22Rv1 (cell line): ENCODE measurements at regions not wholly inside any gene's neighbourhood (a gene's known extent, or its start where the extent isn't known, plus 50 kb on each side); places are given as distances from the start of the nearest gene placed in this dataset.

Source experiments
- H3K27ac ChIP-seq: fragments of 450-650 bp; 2 replicates; pipeline ENCODE4 v1.5.1; 2017
- ZFX ChIP-seq: fragments of 450-650 bp; IDR thresholded peaks from 2 replicates; pipeline ENCODE4 v1.6.1; 2017; ENCODE audit warnings: antibody characterized with exemption, borderline replicate concordance
- TF ChIP-seq, protein P1 (sequence below): fragments of 450-650 bp; IDR thresholded peaks from 2 replicates; pipeline ENCODE4 v1.5.1; 2017; ENCODE audit warnings: mild to moderate bottlenecking

DNA sequence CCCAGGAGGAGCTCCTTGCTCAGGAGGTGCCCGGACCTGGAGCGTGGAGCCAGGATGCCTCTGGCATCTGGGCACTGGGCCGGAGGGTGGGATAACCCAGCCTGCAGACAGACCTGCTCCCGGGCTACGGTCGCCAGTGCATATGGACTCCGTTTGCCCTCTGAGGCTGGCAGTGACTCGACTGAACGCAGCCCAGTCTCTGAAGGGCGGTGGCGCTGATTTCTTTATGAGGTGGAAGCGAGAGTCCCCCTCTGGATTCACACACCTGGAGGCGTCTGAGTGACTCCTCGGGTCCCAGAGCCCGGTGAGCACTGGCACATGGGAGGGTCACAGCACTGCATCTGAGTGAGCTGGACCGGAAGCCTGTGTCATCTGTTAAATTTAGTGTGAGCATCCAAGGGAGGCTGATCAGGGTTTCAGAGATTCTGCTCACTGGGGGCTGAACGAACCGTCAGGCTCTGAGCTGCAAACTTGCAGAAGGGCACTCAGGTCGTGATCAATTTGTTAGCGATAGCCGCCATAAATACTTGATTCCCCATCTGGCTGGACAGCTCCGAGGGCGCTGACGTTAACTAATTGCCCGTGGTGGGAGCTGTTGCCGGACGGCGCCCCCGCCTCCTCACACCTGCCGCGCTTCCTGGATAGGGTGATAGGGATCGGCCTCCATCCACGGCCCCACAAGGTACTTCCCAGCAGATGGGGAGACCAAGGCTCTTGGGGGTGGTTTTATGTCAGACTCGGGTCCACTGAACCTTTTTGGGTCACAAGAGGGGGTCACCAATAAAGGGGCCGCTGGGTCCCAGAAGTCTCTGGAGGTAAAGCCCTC lies 60.7 kb upstream of the TTC34 start:
- no peak overlapping the region for H3K27ac ChIP-seq
- no peak for TF ChIP-seq ZFX
- TF ChIP-seq, protein P1, sequence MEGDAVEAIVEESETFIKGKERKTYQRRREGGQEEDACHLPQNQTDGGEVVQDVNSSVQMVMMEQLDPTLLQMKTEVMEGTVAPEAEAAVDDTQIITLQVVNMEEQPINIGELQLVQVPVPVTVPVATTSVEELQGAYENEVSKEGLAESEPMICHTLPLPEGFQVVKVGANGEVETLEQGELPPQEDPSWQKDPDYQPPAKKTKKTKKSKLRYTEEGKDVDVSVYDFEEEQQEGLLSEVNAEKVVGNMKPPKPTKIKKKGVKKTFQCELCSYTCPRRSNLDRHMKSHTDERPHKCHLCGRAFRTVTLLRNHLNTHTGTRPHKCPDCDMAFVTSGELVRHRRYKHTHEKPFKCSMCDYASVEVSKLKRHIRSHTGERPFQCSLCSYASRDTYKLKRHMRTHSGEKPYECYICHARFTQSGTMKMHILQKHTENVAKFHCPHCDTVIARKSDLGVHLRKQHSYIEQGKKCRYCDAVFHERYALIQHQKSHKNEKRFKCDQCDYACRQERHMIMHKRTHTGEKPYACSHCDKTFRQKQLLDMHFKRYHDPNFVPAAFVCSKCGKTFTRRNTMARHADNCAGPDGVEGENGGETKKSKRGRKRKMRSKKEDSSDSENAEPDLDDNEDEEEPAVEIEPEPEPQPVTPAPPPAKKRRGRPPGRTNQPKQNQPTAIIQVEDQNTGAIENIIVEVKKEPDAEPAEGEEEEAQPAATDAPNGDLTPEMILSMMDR, result no peak

DNA sequence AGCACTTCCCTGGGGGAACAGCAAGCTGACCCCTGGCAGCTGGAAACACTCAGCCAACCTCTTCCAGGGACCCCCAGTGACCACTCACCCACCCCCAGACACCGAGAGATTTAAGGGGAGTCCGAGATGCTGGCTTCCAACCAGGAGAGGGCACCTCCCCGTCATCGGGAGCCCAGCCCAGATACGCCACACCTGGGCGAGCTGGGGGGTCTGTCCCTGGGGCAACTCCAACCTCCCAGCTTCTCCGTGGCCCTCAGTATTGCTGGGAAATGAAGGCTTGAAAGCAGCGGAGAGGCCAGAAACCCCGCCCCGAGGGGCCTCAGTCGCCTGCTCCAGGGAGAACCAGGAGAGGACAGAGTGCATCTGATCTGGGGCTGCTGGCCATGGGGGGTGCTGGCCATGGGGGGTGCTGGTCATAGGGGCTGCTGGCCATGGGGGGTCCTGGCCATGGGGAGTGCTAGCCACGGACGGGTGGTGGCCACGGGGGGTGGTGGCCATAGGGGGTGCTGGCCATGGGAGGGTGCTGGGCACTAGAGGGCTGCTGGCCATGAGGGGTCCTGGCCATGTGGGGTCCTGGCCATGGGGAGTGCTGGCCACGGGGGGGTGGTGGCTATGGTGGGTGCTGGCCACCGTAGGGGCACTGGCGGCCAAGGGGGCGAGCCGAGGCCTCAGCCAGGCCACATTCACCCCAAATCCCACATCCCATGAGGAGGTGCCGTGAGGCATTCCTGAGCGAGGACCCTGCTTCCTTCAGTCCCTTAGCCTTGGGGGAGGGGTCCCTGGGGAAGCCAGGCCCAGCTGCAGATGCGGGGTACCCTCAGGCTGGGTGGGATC lies 61.5 kb upstream of the TTC34 start:
- H3K27ac ChIP-seq, result no peak overlapping the region
- TF ChIP-seq, protein P1, result no peak
- TF ChIP-seq ZFX, result no peak

DNA sequence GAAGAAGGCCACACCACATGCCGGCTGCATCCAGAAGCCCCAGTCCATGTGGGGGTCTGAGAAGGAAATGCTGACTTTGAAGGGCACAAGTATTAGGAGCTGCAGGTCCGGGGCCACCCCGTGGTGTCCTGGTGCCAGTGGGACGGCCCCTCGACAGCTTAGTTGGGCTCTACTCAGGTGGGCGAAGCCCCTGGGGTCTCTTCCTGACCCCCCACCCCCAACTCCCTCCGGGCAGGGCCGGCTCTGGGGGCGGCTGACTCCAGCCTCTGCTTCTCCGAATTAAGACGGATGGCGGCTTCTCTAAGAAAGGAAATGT lies 62.1 kb upstream of the TTC34 start:
- no peak overlapping the region for H3K27ac ChIP-seq
- TF ChIP-seq ZFX, result no peak
- TF ChIP-seq, protein P1, result no peak

DNA sequence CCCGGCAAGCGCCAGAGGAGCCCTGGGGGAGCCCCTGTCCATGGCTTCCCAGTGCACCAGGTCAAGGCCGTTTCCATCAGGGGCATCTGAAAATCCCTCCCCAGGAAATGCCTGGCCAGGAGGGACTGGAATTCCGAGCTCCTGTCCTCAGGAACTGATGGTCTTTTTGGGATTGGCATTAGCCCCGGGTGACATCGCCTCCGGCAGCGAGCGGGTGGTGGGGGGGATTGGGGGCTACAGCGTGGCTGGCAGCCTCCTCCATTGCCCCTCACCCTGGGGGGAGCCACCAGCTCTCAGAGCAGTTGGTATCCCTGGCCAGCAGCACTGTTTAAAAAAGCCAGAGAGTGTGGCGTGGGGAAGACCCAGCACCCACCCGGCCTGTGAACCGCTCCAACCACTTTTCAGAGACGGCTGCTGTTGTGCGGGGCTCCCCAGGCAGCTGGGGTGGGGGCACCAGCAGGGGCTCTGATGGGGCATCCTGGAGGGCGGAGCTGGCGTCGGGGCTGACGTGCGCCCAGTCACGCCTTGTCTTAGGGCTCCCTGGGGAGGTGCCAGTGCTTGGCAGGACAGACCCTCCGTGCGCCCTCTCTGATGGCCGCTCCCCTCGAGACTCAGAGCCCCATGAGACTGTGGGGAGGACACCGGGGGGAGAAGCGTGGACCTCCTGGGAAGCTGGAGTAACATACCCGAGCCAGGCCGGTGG lies 62.9 kb upstream of the TTC34 start:
- no peak overlapping the region for H3K27ac ChIP-seq
- TF ChIP-seq ZFX, result no peak
- TF ChIP-seq, protein P1, result no peak

DNA sequence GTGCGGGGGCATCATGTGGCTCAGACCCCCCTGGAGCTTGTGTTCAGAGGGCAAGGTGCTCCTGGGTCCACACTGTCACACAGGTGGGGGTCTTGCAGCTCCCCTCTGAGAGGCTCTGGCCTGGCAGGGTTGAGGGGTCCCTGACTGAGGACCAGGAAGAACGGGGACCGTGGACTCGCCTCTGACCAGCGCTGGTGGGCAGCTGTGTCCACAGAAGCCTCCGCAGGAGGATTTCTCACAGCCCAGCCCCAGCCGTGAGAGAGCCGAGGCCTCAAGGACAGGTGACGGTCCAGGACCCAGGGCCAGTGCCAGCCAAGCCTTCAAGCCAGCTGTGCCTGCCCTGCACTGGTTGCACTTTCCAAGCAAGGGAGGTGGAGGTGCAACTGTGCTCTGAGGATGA lies 63.5 kb upstream of the TTC34 start:
- TF ChIP-seq ZFX, result no peak
- TF ChIP-seq, protein P1, result no peak

DNA sequence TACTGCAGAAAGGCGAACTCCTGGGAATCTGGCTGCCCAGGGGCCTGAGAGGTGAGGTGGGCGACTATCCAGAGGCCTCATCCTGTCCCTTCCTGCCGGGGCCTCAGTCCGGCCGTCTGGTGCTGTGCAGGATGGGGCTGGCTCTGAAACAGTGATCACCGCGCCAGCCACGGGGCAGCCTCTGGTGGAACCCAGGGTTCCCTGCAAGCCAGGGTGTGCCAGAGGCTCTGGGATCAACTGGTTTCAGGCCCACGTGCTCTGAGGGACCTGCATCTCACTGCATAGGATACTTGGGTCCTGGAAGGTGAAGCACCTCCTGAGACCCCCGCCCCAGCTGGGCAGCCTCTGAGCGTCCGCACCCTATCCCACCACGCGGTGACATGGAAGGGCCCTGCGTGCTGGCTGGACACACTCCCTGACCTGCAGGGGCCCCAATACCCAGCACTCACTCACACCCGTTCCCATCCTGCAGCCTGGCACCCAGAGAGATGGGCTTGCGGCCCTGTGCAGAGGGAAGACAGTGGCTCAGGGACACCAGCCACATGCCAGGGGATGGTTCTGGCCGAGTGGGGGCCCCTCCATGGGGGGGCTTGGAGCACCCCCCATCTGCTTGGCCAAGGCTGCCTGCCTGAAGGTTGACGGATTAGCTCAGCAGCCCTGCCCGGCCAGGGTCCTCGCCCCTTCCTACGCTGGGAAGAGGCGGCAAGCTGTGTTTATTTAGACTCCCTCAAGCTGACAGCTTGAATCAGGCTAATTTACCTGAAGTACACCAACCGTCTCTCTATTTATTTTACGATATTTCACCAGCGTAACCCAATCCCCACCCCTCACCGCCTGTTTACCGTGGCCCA lies 64.3 kb upstream of the TTC34 start:
- no peak overlapping the region for H3K27ac ChIP-seq

More for the DNA sequence above, 63.5 kb upstream of the TTC34 start:
- no peak overlapping the region for H3K27ac ChIP-seq

More for the DNA sequence above, 64.3 kb upstream of the TTC34 start:
- TF ChIP-seq ZFX, result no peak
- TF ChIP-seq, protein P1, result no peak
